GM12878 (cell line): ENCODE measurements at regions not wholly inside any gene's neighbourhood (a gene's known extent, or its start where the extent isn't known, plus 50 kb on each side); places are given as distances from the start of the nearest gene placed in this dataset.

Experiments used
- ATAC-seq: fragments of 200-7000 bp; cut with Tn5 transposase; 3 replicates; pipeline ENCODE4 v1.9.1; 2020; ENCODE audit warnings: mild to moderate bottlenecking, moderate library complexity
- BruUV-seq: library from RNA; stranded (reverse); fragments of 400-500 nt; replicated peaks from 2 replicates; lab custom pipeline; 2021; lab: Mats Ljungman, UMichigan
- CTCF ChIA-PET: fragments of 300-600 bp; sonication (Branson Sonifier 250); formaldehyde crosslinking; extraction: SDS; loops from one replicate; lab custom pipeline; 2021; ENCODE audit warnings: inconsistent platforms; lab: Yijun Ruan, JAX
- POLR2A ChIA-PET: fragments of 350-600 bp; formaldehyde crosslinking; extraction: SDS; loops from one replicate; lab custom pipeline; 2021; ENCODE audit warnings: inconsistent platforms; lab: Charles Lee
- RAD21 ChIA-PET: fragments of 300-600 bp; sonication (Branson Sonifier 250); formaldehyde crosslinking; loops from one replicate; lab custom pipeline; 2023; ENCODE audit warnings: antibody characterized with exemption; ENCODE audit not compliant: unreplicated experiment; lab: Charles Lee
- SMC1A ChIA-PET: fragments of 300-600 bp; sonication (Branson Sonifier 250); formaldehyde crosslinking; loops from one replicate; lab custom pipeline; 2023; ENCODE audit not compliant: unreplicated experiment, uncharacterized antibody; lab: Charles Lee
- DNase-seq: peaks from one replicate; pipeline ENCODE4 v3.0.0-alpha.2; 2011; ENCODE audit warnings: low read depth, low spot score
- FAIRE-seq: peaks from 3 replicates; lab custom pipeline; 2011; peaks lifted over from hg19 to GRCh38; lab: Jason Lieb, UNC
- H2AFZ ChIP-seq: 2 replicates; pipeline ENCODE4 v1.6.0; 2011; ENCODE audit warnings: low read depth, low read length, control low read depth; ENCODE audit not compliant: control insufficient read depth
- H3K27ac ChIP-seq: 2 replicates; pipeline ENCODE4 v1.5.1; 2011; ENCODE audit warnings: control low read depth; ENCODE audit not compliant: control insufficient read depth, insufficient read depth
- H3K27me3 ChIP-seq, 2 experiments: replicated peaks in 1 of 2; 2 replicates each; pipeline versions ENCODE4 v1.6.0 to v1.6.1; 2011; ENCODE audit warnings: low read length in 1 of 2; ENCODE audit not compliant: control insufficient read depth in 2 of 2, insufficient read depth in 2 of 2
- H3K36me3 ChIP-seq, 2 experiments: 2 replicates each; pipeline ENCODE4 v1.5.1; 2011; ENCODE audit warnings: low read length in 1 of 2; ENCODE audit not compliant: control insufficient read depth in 2 of 2, insufficient read depth in 2 of 2
- H3K4me1 ChIP-seq: 2 replicates; pipeline ENCODE4 v1.6.1; 2011; ENCODE audit warnings: mild to moderate bottlenecking, low read length, moderate library complexity, mixed read lengths; ENCODE audit not compliant: control insufficient read depth, insufficient read depth
- H3K4me2 ChIP-seq: 2 replicates; pipeline ENCODE4 v1.6.0; 2011; ENCODE audit warnings: control low read depth; ENCODE audit not compliant: control insufficient read depth, insufficient read depth
- H3K4me3 ChIP-seq: fragments of 200-600 bp; sonication (generic); 2 replicates; pipeline ENCODE4 v1.5.1; 2016
- H3K79me2 ChIP-seq: 2 replicates; pipeline ENCODE4 v1.6.0; 2011; ENCODE audit warnings: low read length; ENCODE audit not compliant: control insufficient read depth, insufficient read depth
- H3K9ac ChIP-seq: 2 replicates; pipeline ENCODE4 v1.8.0; 2011; ENCODE audit warnings: low read length, control low read depth, mixed read lengths; ENCODE audit not compliant: control insufficient read depth, insufficient read depth
- H3K9me3 ChIP-seq: replicated peaks from 3 replicates; pipeline ENCODE4 v1.5.1; 2011; ENCODE audit warnings: mild to moderate bottlenecking, low read length; ENCODE audit not compliant: control insufficient read depth, insufficient read depth
- H4K20me1 ChIP-seq: 2 replicates; pipeline ENCODE4 v1.6.0; 2011; ENCODE audit not compliant: control insufficient read depth, insufficient read depth
- BACH1 ChIP-seq: fragments of 450-650 bp; IDR thresholded peaks from 2 replicates; pipeline ENCODE4 v1.6.1; 2017; ENCODE audit warnings: mild to moderate bottlenecking, borderline replicate concordance
- BRCA1 ChIP-seq: IDR thresholded peaks from 2 replicates; pipeline ENCODE4 v1.6.1; 2011; ENCODE audit warnings: low read depth, low read length, improper control_type of control experiment
- CEBPB ChIP-seq, 2 experiments: fragments of 150-350 bp in 1 of 2; IDR thresholded peaks; 2 replicates each; pipeline ENCODE4 v1.6.1; 2012 to 2014; ENCODE audit warnings: low read depth in 2 of 2, low read length in 2 of 2, borderline replicate concordance in 1 of 2, inconsistent platforms in 1 of 2
- ELK1 ChIP-seq: IDR thresholded peaks from 2 replicates; pipeline ENCODE4 v1.6.1; 2012; ENCODE audit warnings: low read depth, low read length, improper control_type of control experiment
- EZH2 ChIP-seq: IDR thresholded peaks from 2 replicates; pipeline ENCODE4 v1.6.1; 2012; ENCODE audit warnings: low read depth, mild to moderate bottlenecking, control low read depth, inconsistent platforms, low read length, borderline replicate concordance; ENCODE audit not compliant: control insufficient read depth
- FOS ChIP-seq: IDR thresholded peaks from 3 replicates; pipeline ENCODE4 v1.6.1; 2011; ENCODE audit warnings: borderline replicate concordance; ENCODE audit not compliant: insufficient read length; ENCODE audit errors: extremely low read depth
- FOXK2 ChIP-seq: fragments of 450-650 bp; IDR thresholded peaks from 2 replicates; pipeline ENCODE4 v1.6.1; 2017; ENCODE audit warnings: mild to moderate bottlenecking, moderate library complexity
- IKZF1 ChIP-seq: fragments of 450-650 bp; conservative IDR thresholded peaks from 2 replicates; pipeline ENCODE4 v1.6.1; 2017; ENCODE audit warnings: antibody characterized with exemption, mild to moderate bottlenecking
- JUND ChIP-seq: IDR thresholded peaks from 2 replicates; pipeline ENCODE4 v1.6.1; 2012; ENCODE audit warnings: low read depth, mild to moderate bottlenecking, low read length, improper control_type of control experiment, moderate library complexity
- MAX ChIP-seq: IDR thresholded peaks from 2 replicates; pipeline ENCODE4 v1.6.1; 2012; ENCODE audit warnings: low read depth, low read length, improper control_type of control experiment
- MTA2 ChIP-seq: fragments of 450-650 bp; IDR thresholded peaks from 2 replicates; pipeline ENCODE4 v1.6.1; 2016; ENCODE audit warnings: low read depth, mild to moderate bottlenecking, moderate library complexity
- MYB ChIP-seq: fragments of 150-350 bp; IDR thresholded peaks from 2 replicates; pipeline ENCODE4 v1.6.1; 2014; ENCODE audit warnings: mild to moderate bottlenecking, low read depth, low read length, borderline replicate concordance
- NFYB ChIP-seq: IDR thresholded peaks from 2 replicates; pipeline ENCODE4 v1.6.1; 2011; ENCODE audit warnings: low read depth, mild to moderate bottlenecking, low read length, improper control_type of control experiment, moderate library complexity; ENCODE audit not compliant: insufficient read depth
- NR2C1 ChIP-seq: fragments of 450-650 bp; IDR thresholded peaks from 2 replicates; pipeline ENCODE4 v1.6.1; 2017; ENCODE audit warnings: antibody characterized with exemption, mild to moderate bottlenecking, moderate library complexity
- POLR2AphosphoS2 ChIP-seq: IDR thresholded peaks from 2 replicates; pipeline ENCODE4 v1.6.1; 2011; ENCODE audit warnings: low read depth, mild to moderate bottlenecking, low read length, improper control_type of control experiment, moderate library complexity
- POU2F2 ChIP-seq: IDR thresholded peaks from 3 replicates; pipeline ENCODE4 v1.6.1; 2011; ENCODE audit warnings: low read depth, mild to moderate bottlenecking, low read length, borderline replicate concordance
- RELA ChIP-seq: fragments of 450-650 bp; IDR thresholded peaks from 2 replicates; pipeline ENCODE4 v1.8.0; 2014; ENCODE audit warnings: borderline replicate concordance; ENCODE audit not compliant: partially characterized antibody
- SMAD1 ChIP-seq: fragments of 450-650 bp; IDR thresholded peaks from 2 replicates; pipeline ENCODE4 v1.6.1; 2018; ENCODE audit warnings: mild to moderate bottlenecking, low read depth; ENCODE audit not compliant: partially characterized antibody
- SMAD5 ChIP-seq: IDR thresholded peaks from 2 replicates; pipeline ENCODE4 v1.6.1; 2016; ENCODE audit warnings: antibody characterized with exemption, low read depth
- SPI1 ChIP-seq: IDR thresholded peaks from 2 replicates; pipeline ENCODE4 v1.6.1; 2011; ENCODE audit warnings: low read depth, mild to moderate bottlenecking, low read length, moderate library complexity, borderline replicate concordance; ENCODE audit not compliant: insufficient read depth
- TCF12 ChIP-seq: IDR thresholded peaks from 2 replicates; pipeline ENCODE4 v1.6.1; 2011; ENCODE audit warnings: low read depth, mild to moderate bottlenecking, low read length
- ZBED1 ChIP-seq: IDR thresholded peaks from 2 replicates; pipeline ENCODE4 v1.6.1; 2016; ENCODE audit warnings: borderline replicate concordance
- WGBS: methylation state at CpG from one replicate; pipeline ENCODE4 v1.1.6; 2016; ENCODE audit warnings: low lambda C conversion rate; ENCODE audit not compliant: insufficient replicate concordance, insufficient coverage; ENCODE audit errors: missing lambda C conversion rate; 5-methylcytosine and 5-hydroxymethylcytosine counted together
- in situ Hi-C: fragments of 300-500 bp; cut with MboI; formaldehyde crosslinking; loops from 9 replicates; pipeline ENCODE4 v1.14.3; 2018; ENCODE audit warnings: mixed read lengths
- intact Hi-C: fragments of 100-400 bp; cut with micrococcal nuclease; formaldehyde crosslinking; loops from one replicate; pipeline ENCODE4 v1.14.2; 2022; ENCODE audit not compliant: unreplicated experiment

- no peak for TF ChIP-seq SPI1
- no peak for TF ChIP-seq POU2F2
- TF ChIP-seq RELA: no peak
- no peak for TF ChIP-seq IKZF1
- TF ChIP-seq CEBPB (IDR thresholded peaks at IDR 0.05; ENCODE audit: borderline replicate concordance in 1 of 2, low read depth in 2 of 2, low read length in 2 of 2): no peak
- TF ChIP-seq JUND: no peak
- no peak for TF ChIP-seq SMAD1
- TF ChIP-seq BACH1: no peak
- no peak for TF ChIP-seq NFYB
These were observed 72.3 kb downstream of the SIPA1L2 start (continued) for GRCh38 chr1:232557502-232558191.

GRCh38 chr1:232557096-232557495 lies 72.8 kb downstream of the SIPA1L2 start:
- Histone ChIP-seq H3K9ac (no peak overlapping the region), H3K27me3 (peaks cover 3% of the 10 kb centered on the region in 2 experiments; a peak in 2 of 4 replicates), H3K79me2 (no peaks in the 10 kb centered on the region), H3K9me3 (no peaks in the 10 kb centered on the region), H4K20me1 (no peaks in the 10 kb centered on the region), H2AFZ (no peak overlapping the region), H3K27ac (no peak overlapping the region), H3K4me2 (no peak overlapping the region), H3K36me3 (no peaks in the 10 kb centered on the region), H3K4me1 (no peaks in the 10 kb centered on the region), H3K4me3 (no peak overlapping the region)
- BruUV-seq: no TSS peak
- intact Hi-C loops (no loop called here), in situ Hi-C loops (no loop called here)
- 63% methylated on average over 7 of the region's 7 CpGs for WGBS
- ChIA-PET SMC1A (no interaction called here), POLR2A (no interaction called here), RAD21 (no interaction called here), CTCF (interaction anchor here (0.7 kb wide), 1 partner anchor 396 kb away, joined by 3 read pairs; no protein-coding TSS in a partner anchor)
- FAIRE-seq (no peak), DNase-seq (no peak), ATAC-seq (no peak)
- no peak for TF ChIP-seq NFYB
- no peak for TF ChIP-seq MYB
- TF ChIP-seq BRCA1: no peak
- no peak for TF ChIP-seq FOXK2
- no peak for TF ChIP-seq TCF12
- TF ChIP-seq EZH2: no peak
- TF ChIP-seq FOS: no peak
- no peak for TF ChIP-seq ELK1
- no peak for TF ChIP-seq NR2C1
- TF ChIP-seq MAX: no peak
- no peak for TF ChIP-seq MTA2
- TF ChIP-seq SMAD5: no peak
- no peak for TF ChIP-seq ZBED1
- TF ChIP-seq POLR2AphosphoS2: no peak
- TF ChIP-seq, all 136 proteins: peak for 0
